ENCODE measurements at regions not wholly inside any gene's neighbourhood (a gene's known extent, or its start where the extent isn't known, plus 50 kb on each side); places are given as distances from the start of the nearest gene placed in this dataset.

DNA sequence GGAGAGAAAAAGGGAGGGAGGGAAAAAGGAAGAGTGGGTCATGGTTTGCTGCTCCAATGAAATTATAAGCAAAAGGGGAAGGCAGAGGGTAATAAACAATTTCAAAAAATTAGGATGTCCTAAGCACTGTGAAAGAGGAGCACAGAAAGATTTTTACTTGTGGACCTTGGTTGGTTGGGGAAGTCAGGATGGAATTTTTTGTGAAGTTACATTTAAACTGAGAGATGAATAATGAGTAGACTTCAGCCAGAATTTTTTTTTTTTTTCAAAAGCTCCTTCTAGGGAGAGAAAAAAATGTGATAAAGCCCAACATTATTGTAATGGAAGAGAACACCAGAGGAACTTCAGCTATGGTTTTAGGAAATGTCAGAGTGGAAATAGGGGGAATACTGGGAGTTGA is 515.9 kb upstream of the PAPPA start:
- H3K9me2 ChIP-seq (replicated peaks; ENCODE audit: insufficient read depth, low read length), result no peaks in the 10 kb centered on the region
- H3K27ac ChIP-seq (ENCODE audit: low read length), result no peak overlapping the region
- H3K9me3 ChIP-seq (replicated peaks; ENCODE audit: insufficient read depth, low read length), result no peaks in the 10 kb centered on the region
- H3F3A ChIP-seq (ENCODE audit: insufficient read depth, low read length), result no peaks in the 10 kb centered on the region
- no peak overlapping the region for H3K4me3 ChIP-seq (ENCODE audit: low read length)
- H3K79me2 ChIP-seq (ENCODE audit: low read length), result no peaks in the 10 kb centered on the region
- no peaks in the 10 kb centered on the region for H3K4me1 ChIP-seq (ENCODE audit: low read length)
- no peak overlapping the region for H3K9ac ChIP-seq (ENCODE audit: low read length)
- H4K20me1 ChIP-seq (ENCODE audit: insufficient read depth, low read length), result no peaks in the 10 kb centered on the region
- no peak for DNase-seq
- H3K4me2 ChIP-seq (ENCODE audit: low read depth, low read length), result no peak overlapping the region
- no peaks in the 10 kb centered on the region for H3K27me3 ChIP-seq (replicated peaks; ENCODE audit: insufficient read depth, low read length)
- H2AFZ ChIP-seq (ENCODE audit: low read length), result no peak overlapping the region
- TF ChIP-seq, protein P1, sequence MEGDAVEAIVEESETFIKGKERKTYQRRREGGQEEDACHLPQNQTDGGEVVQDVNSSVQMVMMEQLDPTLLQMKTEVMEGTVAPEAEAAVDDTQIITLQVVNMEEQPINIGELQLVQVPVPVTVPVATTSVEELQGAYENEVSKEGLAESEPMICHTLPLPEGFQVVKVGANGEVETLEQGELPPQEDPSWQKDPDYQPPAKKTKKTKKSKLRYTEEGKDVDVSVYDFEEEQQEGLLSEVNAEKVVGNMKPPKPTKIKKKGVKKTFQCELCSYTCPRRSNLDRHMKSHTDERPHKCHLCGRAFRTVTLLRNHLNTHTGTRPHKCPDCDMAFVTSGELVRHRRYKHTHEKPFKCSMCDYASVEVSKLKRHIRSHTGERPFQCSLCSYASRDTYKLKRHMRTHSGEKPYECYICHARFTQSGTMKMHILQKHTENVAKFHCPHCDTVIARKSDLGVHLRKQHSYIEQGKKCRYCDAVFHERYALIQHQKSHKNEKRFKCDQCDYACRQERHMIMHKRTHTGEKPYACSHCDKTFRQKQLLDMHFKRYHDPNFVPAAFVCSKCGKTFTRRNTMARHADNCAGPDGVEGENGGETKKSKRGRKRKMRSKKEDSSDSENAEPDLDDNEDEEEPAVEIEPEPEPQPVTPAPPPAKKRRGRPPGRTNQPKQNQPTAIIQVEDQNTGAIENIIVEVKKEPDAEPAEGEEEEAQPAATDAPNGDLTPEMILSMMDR (IDR thresholded peaks at IDR 0.05; ENCODE audit: low read length), result no peak
- no peak for TF ChIP-seq EZH2 (optimal IDR thresholded peaks at IDR 0.05; ENCODE audit: low read depth, low read length)
- TF ChIP-seq EZH2phosphoT487 (IDR thresholded peaks at IDR 0.05; ENCODE audit: low read length), result no peak
- no peaks in the 10 kb centered on the region for H3K36me3 ChIP-seq (replicated peaks; ENCODE audit: insufficient read depth, low read length)

DNA sequence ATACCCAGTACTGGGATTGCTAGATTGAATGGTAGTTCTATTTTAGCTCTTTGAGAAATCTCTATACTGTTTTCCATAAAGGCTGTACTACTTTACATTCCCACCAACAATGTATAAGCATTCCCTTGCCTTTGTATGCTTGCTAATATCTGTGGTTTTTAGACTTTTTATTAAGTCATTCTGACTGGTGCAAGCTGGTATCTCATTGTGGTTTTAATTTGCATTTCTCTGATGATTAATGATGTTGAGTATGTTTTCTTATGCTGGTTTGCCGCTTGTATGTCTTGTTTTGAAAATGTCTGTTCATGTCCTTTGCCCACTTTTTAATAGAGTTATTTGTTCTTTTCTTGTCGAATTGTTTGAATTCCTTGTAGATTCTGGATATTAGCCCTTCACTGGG is 512.7 kb upstream of the PAPPA start:
- no peak overlapping the region for H3K27ac ChIP-seq (ENCODE audit: low read length)
- no peaks in the 10 kb centered on the region for H3K79me2 ChIP-seq (ENCODE audit: low read length)
- no peaks in the 10 kb centered on the region for H3K9me3 ChIP-seq (replicated peaks; ENCODE audit: insufficient read depth, low read length)
- no peak overlapping the region for H3K9ac ChIP-seq (ENCODE audit: low read length)
- H3K4me2 ChIP-seq (ENCODE audit: low read depth, low read length), result no peak overlapping the region
- no peaks in the 10 kb centered on the region for H4K20me1 ChIP-seq (ENCODE audit: insufficient read depth, low read length)
- TF ChIP-seq EZH2phosphoT487 (IDR thresholded peaks at IDR 0.05; ENCODE audit: low read length), result no peak
- no peak for TF ChIP-seq EZH2 (optimal IDR thresholded peaks at IDR 0.05; ENCODE audit: low read depth, low read length)
- TF ChIP-seq, protein P1 (IDR thresholded peaks at IDR 0.05; ENCODE audit: low read length), result no peak
- H3K27me3 ChIP-seq (replicated peaks; ENCODE audit: insufficient read depth, low read length), result no peaks in the 10 kb centered on the region
- no peak for DNase-seq
- H2AFZ ChIP-seq (ENCODE audit: low read length), result no peak overlapping the region
- H3K4me3 ChIP-seq (ENCODE audit: low read length), result no peak overlapping the region
- no peaks in the 10 kb centered on the region for H3K36me3 ChIP-seq (replicated peaks; ENCODE audit: insufficient read depth, low read length)
- no peaks in the 10 kb centered on the region for H3K9me2 ChIP-seq (replicated peaks; ENCODE audit: insufficient read depth, low read length)
- H3F3A ChIP-seq (ENCODE audit: insufficient read depth, low read length), result no peaks in the 10 kb centered on the region
- no peaks in the 10 kb centered on the region for H3K4me1 ChIP-seq (ENCODE audit: low read length)

DNA sequence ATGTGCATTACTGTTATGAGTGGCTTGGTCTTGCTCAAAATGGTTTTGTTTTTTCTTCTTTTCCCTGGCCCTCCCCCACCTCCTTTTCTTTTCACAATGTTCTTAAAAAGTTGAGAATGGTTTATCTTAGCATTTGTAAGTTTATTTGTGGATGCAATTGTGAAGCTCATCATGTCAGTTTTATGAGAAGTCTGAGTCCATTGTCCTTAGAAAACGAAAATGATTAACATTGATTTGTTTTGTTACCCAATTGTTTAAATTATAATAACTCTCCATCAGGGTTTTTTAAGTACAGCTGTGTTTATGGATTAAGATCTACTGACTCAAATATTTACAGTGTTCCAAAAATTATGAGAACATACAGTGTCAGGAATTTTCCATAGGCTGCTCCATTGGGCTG is 511.3 kb upstream of the PAPPA start:
- no peak overlapping the region for H3K27ac ChIP-seq (ENCODE audit: low read length)
- DNase-seq, result no peak
- no peak overlapping the region for H3K4me2 ChIP-seq (ENCODE audit: low read depth, low read length)
- H3K27me3 ChIP-seq (replicated peaks; ENCODE audit: insufficient read depth, low read length), result no peaks in the 10 kb centered on the region
- H4K20me1 ChIP-seq (ENCODE audit: insufficient read depth, low read length), result no peaks in the 10 kb centered on the region
- H3K9me3 ChIP-seq (replicated peaks; ENCODE audit: insufficient read depth, low read length), result no peaks in the 10 kb centered on the region
- H2AFZ ChIP-seq (ENCODE audit: low read length), result no peak overlapping the region
- H3K4me3 ChIP-seq (ENCODE audit: low read length), result no peak overlapping the region
- no peaks in the 10 kb centered on the region for H3K9me2 ChIP-seq (replicated peaks; ENCODE audit: insufficient read depth, low read length)
- H3K4me1 ChIP-seq (ENCODE audit: low read length), result no peaks in the 10 kb centered on the region
- no peaks in the 10 kb centered on the region for H3K79me2 ChIP-seq (ENCODE audit: low read length)
- TF ChIP-seq, protein P1 (IDR thresholded peaks at IDR 0.05; ENCODE audit: low read length), result no peak
- no peak for TF ChIP-seq EZH2phosphoT487 (IDR thresholded peaks at IDR 0.05; ENCODE audit: low read length)
- H3K9ac ChIP-seq (ENCODE audit: low read length), result no peak overlapping the region
- no peaks in the 10 kb centered on the region for H3F3A ChIP-seq (ENCODE audit: insufficient read depth, low read length)
- no peaks in the 10 kb centered on the region for H3K36me3 ChIP-seq (replicated peaks; ENCODE audit: insufficient read depth, low read length)
